NCI-H82 treated with DMSO at 0.1 percent for 48 hours (cell line): ENCODE measurements at regions not wholly inside any gene's neighbourhood (a gene's known extent, or its start where the extent isn't known, plus 50 kb on each side); places are given as distances from the start of the nearest gene placed in this dataset.

Experiments used
- DNase-seq: peaks from one replicate; lab custom pipeline; 2025; ENCODE audit not compliant: unreplicated experiment; lab: John Stamatoyannopoulos, UW

DNA sequence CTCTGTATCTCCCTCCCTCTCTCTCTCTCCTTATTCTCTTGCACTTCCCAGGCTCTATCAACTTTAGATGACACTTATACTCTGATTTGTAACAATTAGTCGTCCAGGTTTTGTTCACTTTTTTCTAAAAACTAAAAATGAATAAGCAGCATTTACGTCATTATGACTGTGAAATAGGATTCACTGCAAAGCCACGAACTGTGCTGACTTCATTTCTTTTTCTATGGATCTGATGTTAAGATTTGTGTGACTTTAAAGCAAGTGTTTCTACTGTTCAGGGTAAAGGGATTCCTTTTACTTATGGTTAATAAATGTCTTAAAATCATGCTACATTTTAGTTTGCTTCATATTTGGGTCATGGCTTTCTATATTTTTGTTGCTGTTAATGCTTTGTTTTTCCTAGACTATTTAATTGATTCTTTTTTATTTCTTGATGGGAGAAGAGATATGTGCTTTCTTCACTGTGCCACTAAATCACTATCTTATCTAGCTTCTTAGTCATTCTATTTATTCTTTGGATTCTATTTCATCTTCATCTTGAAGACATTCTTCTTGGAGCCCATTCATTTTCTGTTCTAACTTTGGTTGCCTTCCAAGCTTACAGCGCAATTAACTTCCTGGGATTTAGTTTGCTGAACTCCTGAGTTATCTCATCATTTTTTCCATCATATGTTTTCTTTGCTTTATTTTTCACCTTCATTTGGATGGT lies 480.4 kb upstream of the TRIB2 start:
- no peak for DNase-seq

DNA sequence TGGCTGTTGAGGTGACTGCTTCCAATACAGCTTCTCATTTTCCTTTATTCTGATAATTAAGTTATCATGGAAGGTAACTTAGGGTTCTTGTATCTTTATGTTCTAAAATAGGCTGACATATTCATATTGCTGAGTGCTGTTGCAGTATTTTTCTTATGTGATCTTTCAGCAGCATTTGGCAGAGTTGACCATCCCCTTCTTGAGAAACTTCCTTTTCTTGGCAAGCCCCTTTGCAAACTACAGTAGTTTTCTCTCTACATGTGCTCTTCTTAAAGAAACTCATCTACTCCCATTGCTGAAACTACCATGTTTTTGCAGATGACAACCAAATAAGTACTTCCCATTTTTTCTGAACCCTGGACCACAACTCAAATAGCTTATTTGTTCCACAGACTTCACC lies 476.5 kb upstream of the TRIB2 start:
- DNase-seq = no peak

GRCh38 chr2:12243381-12243780 lies 473.4 kb upstream of the TRIB2 start:
- DNase-seq = no peak

- no peak for DNase-seq
Measured at GRCh38 chr2:12244070-12244469, 472.7 kb upstream of the TRIB2 start.

- DNase-seq = no peak
Measured at GRCh38 chr2:12251121-12251520, 465.6 kb upstream of the TRIB2 start.

- DNase-seq = no peak
Measured at GRCh38 chr2:12251749-12252148, 465.0 kb upstream of the TRIB2 start.

DNA sequence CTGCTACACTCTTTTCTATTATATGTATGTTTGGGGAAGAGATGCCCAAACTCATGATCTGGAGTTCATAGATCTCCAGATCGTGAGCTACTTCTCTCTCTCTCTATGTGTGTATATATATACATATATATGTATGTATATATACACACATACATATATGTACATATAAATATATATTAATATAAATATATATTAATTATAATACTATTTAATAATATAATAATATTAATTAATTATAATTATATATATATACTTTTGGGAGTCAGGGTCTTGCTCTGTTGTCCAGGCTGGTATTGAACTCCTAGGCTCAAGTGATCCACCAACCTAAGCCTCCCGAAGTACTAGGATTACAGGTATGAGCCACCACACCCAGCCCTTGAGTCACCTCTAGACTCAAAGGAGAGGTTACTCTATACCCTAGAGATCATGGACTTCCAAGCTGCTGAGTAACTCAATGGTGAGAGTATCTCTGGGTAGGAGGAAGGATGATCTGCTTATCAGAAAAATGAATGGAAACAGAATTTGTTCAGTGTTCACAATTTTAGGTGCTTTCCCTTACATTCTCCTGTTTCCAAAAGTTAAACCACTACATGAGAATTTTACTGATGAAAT lies 463.5 kb upstream of the TRIB2 start:
- no peak for DNase-seq

DNA sequence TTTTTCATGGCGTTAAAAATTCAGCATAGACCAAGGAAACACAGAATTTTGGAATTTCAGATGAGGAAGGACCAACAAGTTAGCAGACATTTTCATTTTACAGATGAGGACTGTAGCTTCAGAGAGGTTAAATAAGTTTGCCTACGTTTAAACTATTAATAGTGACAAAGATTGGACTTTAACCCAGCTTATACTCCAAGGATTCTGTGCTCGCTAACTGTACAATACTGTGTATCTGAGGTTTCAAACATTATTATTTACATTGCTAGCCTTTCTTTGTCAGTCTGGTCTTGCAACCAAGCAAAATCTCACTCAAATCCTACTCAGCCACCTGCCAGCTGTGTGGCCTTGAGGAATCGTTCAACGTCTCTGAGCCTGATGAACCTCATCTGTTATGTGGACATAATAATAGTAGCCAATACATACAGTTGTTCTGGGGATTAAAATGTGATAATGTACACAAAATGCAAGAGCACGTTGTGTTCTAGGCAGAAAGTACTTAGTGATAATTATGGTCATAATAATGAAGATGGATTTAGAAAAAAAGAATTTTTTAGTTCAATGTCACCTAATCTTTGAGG lies 462.4 kb upstream of the TRIB2 start:
- no peak for DNase-seq

GRCh38 chr2:12256206-12256605 lies 460.5 kb upstream of the TRIB2 start:
- no peak for DNase-seq

DNA sequence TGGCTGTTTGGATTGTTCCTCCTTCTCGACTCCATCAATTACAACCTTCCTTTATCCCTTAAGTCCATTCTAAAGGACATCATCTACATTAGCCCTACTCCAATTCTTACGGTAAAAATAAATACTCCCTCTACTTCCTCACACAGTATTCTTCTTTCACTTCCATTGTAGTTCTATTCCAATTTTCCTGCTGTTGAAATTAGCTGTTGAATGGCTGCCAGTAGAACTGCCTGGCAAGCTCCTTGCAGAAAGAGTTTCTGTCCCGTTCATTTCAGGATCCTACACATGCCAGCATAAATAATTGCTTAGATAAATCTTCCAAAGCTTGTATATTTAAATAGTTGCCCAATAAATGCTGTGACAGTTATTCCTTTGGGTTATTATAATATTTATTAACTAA lies 459.3 kb upstream of the TRIB2 start:
- no peak for DNase-seq

DNA sequence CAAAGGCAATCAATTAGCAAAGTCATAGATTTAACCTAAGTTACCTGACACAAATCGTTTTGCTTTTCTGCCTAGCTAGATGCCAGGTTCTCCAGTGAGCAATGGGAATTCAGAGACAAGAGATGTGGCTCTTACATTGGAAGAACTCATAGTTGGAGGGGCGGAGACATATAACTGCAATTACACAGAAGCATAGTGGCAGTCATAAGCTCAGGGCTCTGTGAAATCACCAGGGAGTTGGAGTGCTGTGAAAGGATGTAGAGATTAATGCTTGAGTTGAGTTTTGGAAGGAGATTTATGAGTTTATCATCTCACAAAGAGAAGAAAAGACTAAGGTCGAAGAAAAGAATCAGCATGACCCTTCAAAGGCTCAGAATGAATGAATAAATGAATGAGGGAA lies 457.2 kb upstream of the TRIB2 start:
- DNase-seq = no peak

- no peak for DNase-seq
Measured at GRCh38 chr2:12261986-12262680, 454.6 kb upstream of the TRIB2 start.

GRCh38 chr2:12262681-12263436 lies 453.9 kb upstream of the TRIB2 start:
- DNase-seq = no peak

GRCh38 chr2:12263730-12264129 lies 453.0 kb upstream of the TRIB2 start:
- DNase-seq = no peak

DNA sequence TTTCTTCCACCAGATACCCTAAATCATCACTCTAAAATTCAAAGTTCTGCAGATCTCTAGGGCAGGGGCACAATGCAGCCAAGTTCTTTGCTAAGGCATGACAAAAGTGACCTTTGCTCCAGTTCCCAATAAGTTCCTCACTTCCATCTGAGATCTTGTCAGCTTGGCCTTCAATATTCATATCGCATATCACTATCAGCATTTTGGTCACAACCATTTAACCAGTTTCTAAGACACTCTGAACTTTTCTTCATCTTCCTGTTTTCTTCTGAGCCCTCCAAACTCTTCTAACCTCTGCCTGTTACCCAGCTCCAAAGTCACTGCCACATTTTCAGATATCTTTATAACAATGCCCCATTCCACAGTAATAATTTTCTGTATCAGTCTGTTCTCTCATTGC lies 452.6 kb upstream of the TRIB2 start:
- no peak for DNase-seq

DNA sequence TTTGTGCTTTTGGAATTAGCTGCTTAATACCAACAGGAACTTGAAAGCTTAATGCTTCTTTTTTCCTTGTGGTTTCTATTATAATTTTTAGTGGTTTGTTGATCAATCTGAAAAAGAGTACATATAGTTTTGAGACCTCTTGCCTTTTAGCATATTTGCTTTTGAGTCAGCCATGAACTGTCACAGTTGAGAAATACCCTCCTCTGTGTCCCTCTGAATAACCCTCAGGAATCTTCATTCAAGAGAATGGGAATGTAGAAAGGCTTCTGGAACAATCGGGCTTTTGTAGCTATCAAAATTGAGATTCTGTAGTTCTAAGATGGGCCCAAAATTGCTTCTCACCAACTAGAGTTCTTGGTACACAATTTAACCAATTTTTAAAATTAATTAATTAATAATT lies 451.1 kb upstream of the TRIB2 start:
- no peak for DNase-seq

DNA sequence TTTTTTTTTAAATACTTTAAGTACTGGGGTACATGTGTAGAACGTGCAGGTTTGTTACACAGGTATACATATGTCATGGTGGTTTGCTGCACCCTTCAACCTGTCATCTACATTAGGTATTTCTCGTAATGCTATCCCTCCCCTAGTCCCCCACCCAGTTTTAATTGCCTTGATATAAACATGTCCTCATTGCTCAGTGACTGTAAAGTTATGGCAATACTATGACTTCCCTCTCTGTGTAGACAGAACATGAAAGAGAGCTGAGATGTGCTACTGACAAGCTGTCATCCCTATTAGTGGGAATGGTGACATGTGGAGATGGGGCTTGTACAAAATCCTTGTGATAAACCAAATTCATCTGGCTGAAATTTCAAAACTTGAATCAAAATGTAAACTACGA lies 449.7 kb upstream of the TRIB2 start:
- no peak for DNase-seq

DNA sequence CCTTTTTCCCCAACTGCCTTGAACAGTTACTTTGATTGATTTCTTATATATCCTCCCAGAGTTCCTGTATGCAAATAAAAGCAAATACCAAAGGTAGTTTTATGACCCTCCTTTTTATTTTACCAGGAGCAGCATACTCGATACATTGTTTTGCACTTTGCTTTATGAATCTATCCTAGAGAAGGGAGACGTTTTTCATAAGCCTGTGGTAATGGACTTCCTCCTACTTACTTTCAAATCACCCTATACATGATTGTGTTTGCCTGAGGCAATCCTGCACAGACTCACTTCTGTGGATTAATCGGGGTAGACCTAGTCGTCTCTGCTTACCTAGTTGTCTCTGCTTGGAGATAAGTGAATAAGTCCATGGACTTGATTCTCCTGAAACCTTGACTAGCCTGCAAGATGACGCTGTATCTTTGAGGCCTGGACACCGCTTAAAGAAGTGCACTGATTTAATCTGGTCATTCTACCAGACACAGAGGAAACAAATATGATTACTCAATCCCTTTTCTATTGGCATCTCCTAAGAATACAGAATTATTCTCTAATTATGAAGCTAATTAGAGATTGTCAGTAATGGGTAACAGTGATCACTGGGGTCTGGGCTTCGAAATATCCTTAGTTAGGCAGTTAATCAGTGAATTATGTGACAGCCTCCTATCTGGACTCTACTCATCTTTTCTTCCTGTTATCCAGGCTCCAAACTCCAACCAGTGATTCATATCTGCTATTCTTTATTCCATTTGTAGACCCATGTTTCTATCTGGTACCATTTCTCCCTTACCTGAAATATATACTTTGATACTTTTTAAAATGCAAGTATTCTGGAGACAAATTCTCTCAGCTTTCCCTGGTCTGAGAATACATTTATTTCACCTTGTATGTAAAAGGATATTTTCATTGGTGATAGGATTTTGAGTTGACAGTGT lies 447.4 kb upstream of the TRIB2 start:
- DNase-seq = no peak

DNA sequence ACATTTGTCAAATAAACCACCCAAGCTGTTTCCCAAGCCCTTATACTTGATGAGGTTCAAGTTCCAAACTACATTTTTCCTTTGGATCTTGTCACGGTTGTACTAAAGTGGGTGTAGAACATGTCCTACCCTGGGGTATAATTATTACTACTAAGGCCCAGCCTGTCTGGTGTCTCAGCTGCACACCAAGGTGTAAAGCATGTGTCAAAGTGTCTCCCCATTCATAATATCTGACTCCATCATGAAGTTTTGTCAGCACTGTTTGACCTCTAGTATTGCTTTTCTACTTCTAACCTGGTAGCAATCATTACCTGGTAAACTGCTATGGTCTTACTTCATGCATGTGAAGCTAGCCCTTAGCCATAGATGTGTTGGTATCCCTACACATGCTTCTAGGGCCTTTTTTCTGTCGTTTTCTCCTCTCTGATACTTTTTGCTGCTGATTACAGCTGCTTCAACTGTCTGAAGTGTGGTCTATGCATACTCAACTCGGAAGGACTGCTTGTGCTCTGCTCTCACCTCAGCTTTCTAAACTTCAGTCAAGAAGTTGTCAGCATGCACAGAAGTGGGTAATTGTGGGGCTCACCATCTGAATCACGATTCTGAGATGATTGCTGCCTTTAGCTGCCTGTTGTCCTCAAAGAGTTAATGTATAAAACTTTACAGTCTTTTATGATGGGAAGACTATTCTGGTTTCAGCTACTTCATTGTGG lies 445.7 kb upstream of the TRIB2 start:
- no peak for DNase-seq

DNA sequence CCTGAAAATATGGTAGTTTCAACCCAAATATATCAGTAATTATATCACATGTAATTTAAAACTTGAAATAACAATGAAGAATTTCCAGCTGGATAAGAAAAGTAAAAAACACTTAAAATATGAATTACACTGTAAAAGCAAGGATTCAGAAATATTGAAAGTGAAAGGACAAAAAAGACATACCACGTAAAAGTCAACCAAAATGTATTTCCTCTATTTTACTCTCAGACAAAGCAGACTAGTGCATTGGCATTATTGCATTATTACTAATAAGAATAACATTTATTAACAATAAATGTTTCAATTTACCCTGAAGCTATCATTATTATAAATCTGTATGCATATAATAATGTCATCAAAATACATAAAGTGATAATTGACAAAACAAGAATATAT lies 445.1 kb upstream of the TRIB2 start:
- no peak for DNase-seq
